ENCODE measurements at regions not wholly inside any gene's neighbourhood (a gene's known extent, or its start where the extent isn't known, plus 50 kb on each side); places are given as distances from the start of the nearest gene placed in this dataset.

- ATAC-seq (no peak), DNase-seq (peak in 1 of 4 donors; percentile 17)
- no peak overlapping the region for H3K4me3 ChIP-seq
- H3K27ac ChIP-seq, result no peak overlapping the region
- intact Hi-C loops (cut with DNase I), result no loop called here
- no peaks in the 10 kb centered on the region for H3K27me3 ChIP-seq
- no peaks in the 10 kb centered on the region for H3K9me3 ChIP-seq
- no peaks in the 10 kb centered on the region for H3K36me3 ChIP-seq
- TF ChIP-seq, protein P1, sequence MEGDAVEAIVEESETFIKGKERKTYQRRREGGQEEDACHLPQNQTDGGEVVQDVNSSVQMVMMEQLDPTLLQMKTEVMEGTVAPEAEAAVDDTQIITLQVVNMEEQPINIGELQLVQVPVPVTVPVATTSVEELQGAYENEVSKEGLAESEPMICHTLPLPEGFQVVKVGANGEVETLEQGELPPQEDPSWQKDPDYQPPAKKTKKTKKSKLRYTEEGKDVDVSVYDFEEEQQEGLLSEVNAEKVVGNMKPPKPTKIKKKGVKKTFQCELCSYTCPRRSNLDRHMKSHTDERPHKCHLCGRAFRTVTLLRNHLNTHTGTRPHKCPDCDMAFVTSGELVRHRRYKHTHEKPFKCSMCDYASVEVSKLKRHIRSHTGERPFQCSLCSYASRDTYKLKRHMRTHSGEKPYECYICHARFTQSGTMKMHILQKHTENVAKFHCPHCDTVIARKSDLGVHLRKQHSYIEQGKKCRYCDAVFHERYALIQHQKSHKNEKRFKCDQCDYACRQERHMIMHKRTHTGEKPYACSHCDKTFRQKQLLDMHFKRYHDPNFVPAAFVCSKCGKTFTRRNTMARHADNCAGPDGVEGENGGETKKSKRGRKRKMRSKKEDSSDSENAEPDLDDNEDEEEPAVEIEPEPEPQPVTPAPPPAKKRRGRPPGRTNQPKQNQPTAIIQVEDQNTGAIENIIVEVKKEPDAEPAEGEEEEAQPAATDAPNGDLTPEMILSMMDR (IDR thresholded peaks at IDR 0.05), result no peak
- H3K4me1 ChIP-seq, result no peaks in the 10 kb centered on the region
These were observed 178.2 kb upstream of the FBXL7 start for GRCh38 chr5:15321776-15322175.

DNA sequence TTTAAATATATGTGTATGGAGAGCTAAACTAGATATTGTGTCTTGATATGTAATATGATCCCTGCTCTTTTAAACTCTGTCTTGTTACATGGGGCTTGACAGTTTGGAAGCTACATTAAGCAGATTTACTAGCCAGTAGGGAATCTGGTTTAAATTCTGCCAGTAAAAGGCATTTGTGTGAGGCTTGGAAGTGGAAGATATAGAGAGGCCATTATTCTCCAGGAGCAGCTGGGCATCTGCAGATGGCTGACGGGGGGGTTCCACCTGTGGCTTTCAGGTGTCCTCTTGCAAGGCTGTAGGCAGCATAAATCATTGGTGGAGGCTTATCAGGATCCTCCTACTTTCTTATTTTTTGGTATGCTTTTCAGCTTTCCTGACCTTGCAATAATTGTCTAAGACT, 179.1 kb upstream of the FBXL7 start:
- intact Hi-C loops (cut with DNase I), result no loop called here
- ATAC-seq (no peak), DNase-seq (peak in 1 of 4 donors; percentile 18)
- H3K36me3 ChIP-seq, result no peaks in the 10 kb centered on the region
- no peak overlapping the region for H3K27ac ChIP-seq
- H3K4me1 ChIP-seq, result no peaks in the 10 kb centered on the region
- H3K9me3 ChIP-seq, result no peaks in the 10 kb centered on the region
- H3K4me3 ChIP-seq, result no peak overlapping the region
- TF ChIP-seq, protein P1 (IDR thresholded peaks at IDR 0.05), result no peak
- H3K27me3 ChIP-seq, result no peaks in the 10 kb centered on the region

- Histone ChIP-seq H3K27me3 (no peaks in the 10 kb centered on the region), H3K27ac (no peak overlapping the region), H3K4me1 (no peaks in the 10 kb centered on the region), H3K36me3 (no peaks in the 10 kb centered on the region), H3K4me3 (no peak overlapping the region), H3K9me3 (peaks cover 0 to 4% of the 10 kb centered on the region in 2 donors)
- no peak for ATAC-seq
- intact Hi-C loops (cut with DNase I), result no loop called here
- TF ChIP-seq, protein P1 (IDR thresholded peaks at IDR 0.05), result no peak
- DNase-seq, result no peak
These were observed 194.8 kb upstream of the FBXL7 start for GRCh38 chr5:15304914-15305834.

DNA sequence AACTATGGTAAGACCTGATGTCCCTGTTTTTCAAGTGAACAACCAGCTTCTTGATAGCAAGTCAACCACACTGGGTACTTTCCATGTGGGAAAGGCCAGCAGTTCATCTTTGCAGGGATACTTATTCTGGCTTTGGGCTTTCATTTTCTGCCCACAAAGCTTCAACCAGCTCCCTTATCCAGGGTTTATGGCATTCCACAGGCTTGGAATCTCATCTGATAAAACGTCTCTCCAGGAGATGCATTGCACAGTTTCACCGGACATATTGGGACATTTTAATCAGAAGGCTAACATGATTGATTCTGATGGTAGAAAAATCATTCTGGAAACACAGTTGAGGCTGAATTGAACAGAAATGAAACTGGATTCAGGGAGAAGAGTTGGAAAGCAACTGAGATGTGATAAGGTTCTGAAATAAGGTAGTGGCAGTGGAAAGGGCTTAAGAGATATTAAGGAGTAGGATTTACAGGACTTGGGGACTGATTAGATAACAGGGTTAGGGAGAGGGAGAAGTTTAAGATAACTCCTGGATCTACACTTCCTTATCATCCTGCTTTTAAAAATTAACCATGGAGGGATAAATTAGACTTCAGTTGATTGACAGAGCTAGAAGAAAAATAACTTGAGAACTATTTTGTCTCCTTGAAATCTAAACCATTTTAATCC, 195.8 kb upstream of the FBXL7 start:
- intact Hi-C loops (cut with DNase I), result no loop called here
- DNase-seq (no peak), ATAC-seq (no peak)
- no peak overlapping the region for H3K27ac ChIP-seq
- no peak overlapping the region for H3K4me3 ChIP-seq
- peaks cover 0 to 4% of the 10 kb centered on the region in 2 donors for H3K9me3 ChIP-seq
- H3K4me1 ChIP-seq, result no peaks in the 10 kb centered on the region
- H3K27me3 ChIP-seq, result no peaks in the 10 kb centered on the region
- TF ChIP-seq, protein P1 (IDR thresholded peaks at IDR 0.05), result no peak
- H3K36me3 ChIP-seq, result no peaks in the 10 kb centered on the region

GRCh38 chr5:15300141-15300540, 199.8 kb upstream of the FBXL7 start:
- Histone ChIP-seq H3K4me1 (no peaks in the 10 kb centered on the region), H3K9me3 (no peaks in the 10 kb centered on the region), H3K4me3 (no peak overlapping the region), H3K36me3 (no peaks in the 10 kb centered on the region), H3K27me3 (no peaks in the 10 kb centered on the region), H3K27ac (no peak overlapping the region)
- DNase-seq (no peak), ATAC-seq (no peak)
- TF ChIP-seq, protein P1 (IDR thresholded peaks at IDR 0.05), result no peak
- intact Hi-C loops (cut with DNase I), result no loop called here

Data from left lung (tissue), 4 donors.